GM21360 (cell line): ENCODE measurements at regions not wholly inside any gene's neighbourhood (a gene's known extent, or its start where the extent isn't known, plus 50 kb on each side); places are given as distances from the start of the nearest gene placed in this dataset.

ENCODE experiments used
- ATAC-seq: cut with Tn5 transposase; IDR thresholded peaks from one replicate; pipeline ENCODE4 v1.9.1; 2021; ENCODE audit warnings: mild to moderate bottlenecking, moderate library complexity; ENCODE audit not compliant: unreplicated experiment

- ATAC-seq: no peak
Observed at GRCh38 chr3:70582803-70583202, 270.4 kb upstream of the MDFIC2 start.

GRCh38 chr3:70580021-70580420 is 267.6 kb upstream of the MDFIC2 start:
- no peak for ATAC-seq

- no peak for ATAC-seq
Observed at GRCh38 chr3:70571696-70572095, 259.3 kb upstream of the MDFIC2 start.

- no peak for ATAC-seq
Observed at GRCh38 chr3:70570584-70570983, 258.1 kb upstream of the MDFIC2 start.

- no peak for ATAC-seq
Observed at GRCh38 chr3:70568626-70569025, 256.2 kb upstream of the MDFIC2 start.

- ATAC-seq: no peak
Observed at GRCh38 chr3:70565861-70566260, 253.4 kb upstream of the MDFIC2 start.

GRCh38 chr3:70564552-70564951 is 252.1 kb upstream of the MDFIC2 start:
- no peak for ATAC-seq

GRCh38 chr3:70561796-70562195 is 249.4 kb upstream of the MDFIC2 start:
- no peak for ATAC-seq

GRCh38 chr3:70558956-70559355 is 246.5 kb upstream of the MDFIC2 start:
- no peak for ATAC-seq

GRCh38 chr3:70557976-70558375 is 245.5 kb upstream of the MDFIC2 start:
- no peak for ATAC-seq

GRCh38 chr3:70556056-70556455 is 243.6 kb upstream of the MDFIC2 start:
- no peak for ATAC-seq

- ATAC-seq: no peak
Observed at GRCh38 chr3:70554170-70554569, 241.7 kb upstream of the MDFIC2 start.

GRCh38 chr3:70550723-70551319 is 238.4 kb upstream of the MDFIC2 start:
- peak; percentile 91 for ATAC-seq

GRCh38 chr3:70546679-70547078 is 234.2 kb upstream of the MDFIC2 start:
- no peak for ATAC-seq

- no peak for ATAC-seq
Observed at GRCh38 chr3:70543493-70543892, 231.1 kb upstream of the MDFIC2 start.

GRCh38 chr3:70539908-70540307 is 227.5 kb upstream of the MDFIC2 start:
- no peak for ATAC-seq

GRCh38 chr3:70532806-70533205 is 220.4 kb upstream of the MDFIC2 start:
- no peak for ATAC-seq

- ATAC-seq: no peak
Observed at GRCh38 chr3:70531838-70532489, 219.5 kb upstream of the MDFIC2 start.

GRCh38 chr3:70531063-70531657 is 218.7 kb upstream of the MDFIC2 start:
- no peak for ATAC-seq

- no peak for ATAC-seq
Observed at GRCh38 chr3:70530626-70531025, 218.2 kb upstream of the MDFIC2 start.

- no peak for ATAC-seq
Observed at GRCh38 chr3:70527026-70527425, 214.6 kb upstream of the MDFIC2 start.

- ATAC-seq: no peak
Observed at GRCh38 chr3:70519913-70520659, 207.6 kb upstream of the MDFIC2 start.
